Heart right ventricle (tissue), 16 donors: ENCODE measurements at regions not wholly inside any gene's neighbourhood (a gene's known extent, or its start where the extent isn't known, plus 50 kb on each side); places are given as distances from the start of the nearest gene placed in this dataset.
A peak's percentile ranks its signal among the peaks of the same experiment; 100 is the strongest.

Source experiments
- ATAC-seq, 8 donors: fragments of 200-7000 bp; cut with Tn5 transposase; one replicate each; pipeline ENCODE4 v1.9.1; 2020; ENCODE audit warnings: mild to moderate bottlenecking in 8 of 8, moderate library complexity in 8 of 8, moderate number of reproducible peaks in 1 of 8
- DNase-seq, 2 donors: peaks; one replicate each; pipeline ENCODE4 v3.0.0-alpha.2; 2020
- H3K27ac ChIP-seq, 10 donors: fragments of 200-600 bp; sonication (generic) in 2 of 10; one replicate each; pipeline versions ENCODE4 v1.5.0 to v1.8.0; 2020 to 2022; ENCODE audit warnings: mild to moderate bottlenecking in 3 of 10
- H3K27me3 ChIP-seq, 7 donors: fragments of 200-600 bp; one replicate each; pipeline ENCODE4 v1.8.0; 2021 to 2022; ENCODE audit warnings: mild to moderate bottlenecking in 2 of 7
- H3K36me3 ChIP-seq, 9 donors: fragments of 200-600 bp; sonication (generic) in 1 of 9; one replicate each; pipeline versions ENCODE4 v1.5.0 to v1.8.0; 2020 to 2022; ENCODE audit warnings: mild to moderate bottlenecking in 2 of 9
- H3K4me1 ChIP-seq, 9 donors: fragments of 200-600 bp; sonication (generic) in 1 of 9; one replicate each; pipeline versions ENCODE4 v1.5.0 to v1.8.0; 2020 to 2022; ENCODE audit warnings: mild to moderate bottlenecking in 4 of 9
- H3K4me3 ChIP-seq, 10 donors: fragments of 200-600 bp; sonication (generic) in 2 of 10; one replicate each; pipeline versions ENCODE4 v1.5.0 to v1.8.0; 2020 to 2022; ENCODE audit warnings: mild to moderate bottlenecking in 7 of 10, moderate library complexity in 2 of 10
- H3K9me3 ChIP-seq, 11 donors: fragments of 200-600 bp in 10 of 11; sonication (generic) in 2 of 11; one replicate each; pipeline versions ENCODE4 v1.5.0 to v1.8.0; 2013 to 2022; ENCODE audit warnings: mild to moderate bottlenecking in 2 of 11, control low read depth in 1 of 11, moderate library complexity in 1 of 11
- WGBS, 2 donors: extraction: QIAGEN DNeasy Blood & Tissue Kit; methylation state at CpG; one replicate each; pipeline ENCODE4 v1.1.7; 2013; ENCODE audit warnings: inconsistent platforms in 1 of 2; 5-methylcytosine and 5-hydroxymethylcytosine counted together
- intact Hi-C, 10 donors: fragments of 100-400 bp; cut with DNase I; formaldehyde crosslinking; loops; one replicate each; pipeline versions ENCODE4 v1.11.1 to v1.14.2; 2022
- TF ChIP-seq, protein P1 (sequence below), 9 donors: fragments of 200-600 bp; sonication (generic) in 2 of 9; IDR thresholded peaks; one replicate each; pipeline versions ENCODE4 v1.5.0 to v1.8.0; 2021 to 2022; ENCODE audit warnings: antibody characterized with exemption in 9 of 9, mild to moderate bottlenecking in 5 of 9, moderate library complexity in 1 of 9
- donor health status: Arrhythmogenic right ventricular cardiomyopathy.
- donor health status: ischemic (EF 13 %, LVEDD 7.1; RV severe dilation, severe dysfunction).
- donor health status: healthy with polysubstance abuse.
- donor health status: DM: no; HTN: yes; CAD: no.
- donor health status: DM: no; HTN: no; CAD: no.
- donor health status: ischemic (EF 25% LVEDD 6.9; RV normal size, moderate dysfunction).
- donor health status: ischemic (EF 25% LVEDD 5.7; RV mildly dilated, moderate dysfunction).
- donor health status: healthy.
- donor health status: DM: yes; HTN: yes; CAD: no.
- donor health status: Ischemic cardiomyopathy.
- donor health status: ischemic (EF 35%, LVEDD 5.7; RV mildly dilated, moderate dysfunction).
- donor health status: nonischemic (EF 11% LVEDD 7.7; RV severe dilation, severe dysfunction).
- donor health status: DM: yes; HTN: yes; CAD: no.
- donor health status: PGD.
- donor health status: ischemic (EF 29% LVEDD 5.4; RV normal size, mild dysfunction).
- donor health status: nonischemic (EF 23%, LVEDD 6.1; RV moderate dilation, normal function).

DNA sequence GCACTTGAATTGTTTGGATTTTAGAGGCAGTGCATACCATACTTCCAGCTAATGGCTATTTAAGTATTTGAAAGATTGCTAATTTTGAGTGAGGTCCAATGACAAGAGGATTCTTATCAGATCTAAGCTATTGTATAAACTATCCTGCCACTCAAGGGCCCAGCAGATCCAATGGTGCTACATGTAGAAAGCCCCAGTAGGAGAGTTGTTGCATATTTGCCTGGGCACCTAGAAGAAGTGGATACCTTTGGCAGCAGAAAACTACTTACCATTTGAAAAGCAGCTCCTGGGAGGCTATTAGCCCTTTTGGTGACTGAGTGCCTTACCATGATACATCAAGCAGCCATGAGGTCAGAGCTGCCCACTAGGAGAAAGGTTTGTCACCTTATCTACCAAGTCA, 447.3 kb downstream of the C4orf33 start:
- TF ChIP-seq, protein P1, sequence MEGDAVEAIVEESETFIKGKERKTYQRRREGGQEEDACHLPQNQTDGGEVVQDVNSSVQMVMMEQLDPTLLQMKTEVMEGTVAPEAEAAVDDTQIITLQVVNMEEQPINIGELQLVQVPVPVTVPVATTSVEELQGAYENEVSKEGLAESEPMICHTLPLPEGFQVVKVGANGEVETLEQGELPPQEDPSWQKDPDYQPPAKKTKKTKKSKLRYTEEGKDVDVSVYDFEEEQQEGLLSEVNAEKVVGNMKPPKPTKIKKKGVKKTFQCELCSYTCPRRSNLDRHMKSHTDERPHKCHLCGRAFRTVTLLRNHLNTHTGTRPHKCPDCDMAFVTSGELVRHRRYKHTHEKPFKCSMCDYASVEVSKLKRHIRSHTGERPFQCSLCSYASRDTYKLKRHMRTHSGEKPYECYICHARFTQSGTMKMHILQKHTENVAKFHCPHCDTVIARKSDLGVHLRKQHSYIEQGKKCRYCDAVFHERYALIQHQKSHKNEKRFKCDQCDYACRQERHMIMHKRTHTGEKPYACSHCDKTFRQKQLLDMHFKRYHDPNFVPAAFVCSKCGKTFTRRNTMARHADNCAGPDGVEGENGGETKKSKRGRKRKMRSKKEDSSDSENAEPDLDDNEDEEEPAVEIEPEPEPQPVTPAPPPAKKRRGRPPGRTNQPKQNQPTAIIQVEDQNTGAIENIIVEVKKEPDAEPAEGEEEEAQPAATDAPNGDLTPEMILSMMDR (IDR thresholded peaks at IDR 0.05) = no peak
- H3K27me3 ChIP-seq = no peaks in the 10 kb centered on the region
- no peak for ATAC-seq
- no peak overlapping the region for H3K4me3 ChIP-seq
- no peaks in the 10 kb centered on the region for H3K9me3 ChIP-seq
- intact Hi-C loops = no loop called here
- peaks cover 0 to 23% (median 14%) of the 10 kb centered on the region in 9 donors for H3K4me1 ChIP-seq
- no peaks in the 10 kb centered on the region for H3K36me3 ChIP-seq
- DNase-seq = no peak
- H3K27ac ChIP-seq = no peak overlapping the region

DNA sequence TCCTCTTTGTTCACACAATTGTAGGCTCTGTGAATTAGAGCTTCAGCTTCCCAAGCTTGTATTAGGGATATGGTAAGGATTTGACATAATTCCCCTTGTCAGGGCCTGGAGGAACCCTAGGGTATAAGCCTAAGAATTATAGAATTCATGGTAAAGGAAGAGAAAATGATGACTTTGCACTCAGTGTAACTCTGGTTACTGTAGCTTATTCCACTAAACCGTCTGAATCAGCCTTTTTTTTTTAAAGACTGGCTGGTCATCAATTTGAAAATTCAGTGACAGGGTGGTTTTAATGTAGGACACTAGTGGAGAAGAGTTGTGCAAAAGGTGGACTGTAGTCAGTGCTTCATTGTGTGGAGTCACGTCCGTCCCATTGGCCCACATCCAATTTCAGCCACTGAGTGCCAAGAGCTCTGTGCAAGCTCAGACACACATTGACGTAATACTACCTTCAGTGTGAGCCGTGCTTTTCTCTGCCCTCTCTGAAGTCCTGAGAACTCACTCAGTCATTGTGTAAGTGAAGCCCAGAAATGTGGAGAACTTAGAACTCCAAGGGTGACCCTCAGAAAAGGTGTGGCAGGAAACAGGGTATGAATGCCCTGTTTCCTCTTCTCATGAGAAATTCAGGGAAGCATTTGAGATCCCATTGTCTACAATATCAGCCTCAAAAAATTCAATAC, 449.8 kb downstream of the C4orf33 start:
- H3K36me3 ChIP-seq = no peaks in the 10 kb centered on the region
- peaks cover 0 to 23% (median 14%) of the 10 kb centered on the region in 9 donors for H3K4me1 ChIP-seq
- peak overlapping the region; percentile 25 to 83 (median 57) for H3K27ac ChIP-seq
- H3K4me3 ChIP-seq = no peak overlapping the region
- intact Hi-C loops = no loop called here
- TF ChIP-seq, protein P1 (IDR thresholded peaks at IDR 0.05) = no peak
- DNase-seq (peak; percentile 76 to 83), ATAC-seq (peak; percentile 87 to 100 (median 97))
- H3K27me3 ChIP-seq = no peaks in the 10 kb centered on the region
- H3K9me3 ChIP-seq = no peaks in the 10 kb centered on the region
- 11% methylated on average over 5 of the region's 5 CpGs for WGBS, 2 donors

DNA sequence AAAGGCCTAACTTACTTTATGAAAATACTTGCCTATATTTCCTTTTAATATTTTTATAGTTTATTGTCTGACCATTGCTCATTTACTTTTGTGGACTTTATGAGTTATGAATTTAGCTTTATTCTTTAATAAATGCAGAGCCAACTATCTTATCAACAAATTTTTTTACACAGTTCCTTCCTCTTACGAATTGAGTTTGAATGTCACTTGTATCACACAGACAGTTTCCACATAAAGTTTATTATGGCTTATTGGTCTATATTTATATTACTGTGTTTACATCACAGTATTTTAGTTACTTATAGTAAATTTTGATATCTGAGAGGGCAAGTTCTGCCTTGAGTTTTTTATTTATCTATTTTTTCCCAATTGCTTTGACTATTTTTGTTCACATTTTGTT, 450.6 kb downstream of the C4orf33 start:
- Histone ChIP-seq H3K4me3 (no peak overlapping the region), H3K36me3 (no peaks in the 10 kb centered on the region), H3K27ac (peak overlapping the region; percentile 1 to 83 (median 48)), H3K27me3 (no peaks in the 10 kb centered on the region), H3K9me3 (no peaks in the 10 kb centered on the region), H3K4me1 (peaks cover 0 to 23% (median 14%) of the 10 kb centered on the region in 9 donors)
- ATAC-seq (no peak), DNase-seq (no peak)
- TF ChIP-seq, protein P1 (IDR thresholded peaks at IDR 0.05) = no peak
- WGBS, 2 donors = 14 to 20% methylated on average over 1 of the region's 1 CpG
- intact Hi-C loops = no loop called here

DNA sequence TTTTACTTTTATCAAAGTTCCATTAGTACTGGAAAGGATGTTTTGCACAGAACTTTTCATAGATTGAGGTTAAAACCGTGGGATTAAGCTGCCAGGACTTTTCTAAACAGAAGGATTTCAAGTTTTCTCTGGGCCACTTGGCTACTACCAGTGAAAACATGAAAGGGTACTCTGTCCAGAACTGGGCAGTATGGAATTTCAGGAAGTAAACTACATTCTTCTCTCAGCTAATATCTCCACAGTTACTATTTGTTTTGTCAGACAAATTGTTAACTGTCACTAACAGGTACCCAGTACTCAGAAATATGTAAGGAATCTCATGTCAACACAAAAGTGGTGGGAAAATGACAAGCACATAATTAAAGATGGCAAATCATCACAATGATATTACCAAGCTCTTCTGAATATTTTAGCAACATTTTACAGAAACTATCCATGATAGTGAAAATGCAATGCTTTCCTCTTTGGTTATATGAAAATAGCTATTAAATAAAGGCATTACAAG, 454.4 kb downstream of the C4orf33 start:
- Histone ChIP-seq H3K4me3 (no peak overlapping the region), H3K36me3 (no peaks in the 10 kb centered on the region), H3K27ac (no peak overlapping the region), H3K9me3 (no peaks in the 10 kb centered on the region), H3K27me3 (no peaks in the 10 kb centered on the region), H3K4me1 (peaks cover 0 to 16% (median 11%) of the 10 kb centered on the region in 9 donors)
- DNase-seq (no peak), ATAC-seq (no peak)
- intact Hi-C loops = no loop called here
- TF ChIP-seq, protein P1 (IDR thresholded peaks at IDR 0.05) = no peak
- WGBS, 2 donors = 56 to 64% methylated on average over 1 of the region's 1 CpG
